C4-2B (cell line): ENCODE measurements at regions not wholly inside any gene's neighbourhood (a gene's known extent, or its start where the extent isn't known, plus 50 kb on each side); places are given as distances from the start of the nearest gene placed in this dataset.
"Not testable (repeated sequence)": the region's sequence is repeated elsewhere in the genome, so short reads cannot be mapped to it uniquely, and the experiment has no call there.

ENCODE experiments used
- CTCF ChIP-seq: fragments of 450-650 bp; conservative IDR thresholded peaks from 2 replicates; pipeline ENCODE4 v1.5.1; 2017; ENCODE audit warnings: mild to moderate bottlenecking
- ZFX ChIP-seq: fragments of 450-650 bp; IDR thresholded peaks from 2 replicates; pipeline ENCODE4 v1.6.1; 2017

- TF ChIP-seq CTCF, ZFX: not testable (repeated sequence)
These were observed 219.1 kb downstream of the CDCA7 start for GRCh38 chr2:173573782-173574181.
